HepG2 (cell line): ENCODE measurements at regions not wholly inside any gene's neighbourhood (a gene's known extent, or its start where the extent isn't known, plus 50 kb on each side); places are given as distances from the start of the nearest gene placed in this dataset.

ENCODE experiments used
- MEIS1 ChIP-seq: sonication (generic); formaldehyde crosslinking; IDR thresholded peaks from 2 replicates; pipeline ENCODE4 v1.9.0; 2021; ENCODE audit warnings: mild to moderate bottlenecking, missing genetic modification reagents, moderate library complexity, borderline replicate concordance
- POLR2A ChIP-seq, 2 experiments: IDR thresholded peaks; 2 replicates each; pipeline ENCODE4 v1.6.1; 2011; ENCODE audit warnings: low read depth in 2 of 2, low read length in 2 of 2, mild to moderate bottlenecking in 1 of 2, moderate library complexity in 1 of 2; ENCODE audit not compliant: insufficient read depth in 1 of 2
- SNAPC2 ChIP-seq: sonication (generic); formaldehyde crosslinking; IDR thresholded peaks from 2 replicates; pipeline ENCODE4 v1.8.1; 2022; ENCODE audit warnings: mild to moderate bottlenecking, missing genetic modification reagents
- SP2 ChIP-seq: sonication (generic); formaldehyde crosslinking; IDR thresholded peaks from 2 replicates; pipeline ENCODE4 v1.5.1; 2020; ENCODE audit warnings: mild to moderate bottlenecking, missing genetic modification reagents
- SRF ChIP-seq: IDR thresholded peaks from 2 replicates; pipeline ENCODE4 v1.6.1; 2011; ENCODE audit warnings: mild to moderate bottlenecking, low read depth, low read length, moderate library complexity
- ZNF331 ChIP-seq: sonication (generic); formaldehyde crosslinking; IDR thresholded peaks from 2 replicates; pipeline ENCODE4 v1.4.0; 2020; ENCODE audit warnings: missing genetic modification reagents
- ZNF670 ChIP-seq: sonication (generic); formaldehyde crosslinking; IDR thresholded peaks from 2 replicates; pipeline ENCODE4 v1.8.0; 2022; ENCODE audit warnings: mild to moderate bottlenecking, missing genetic modification reagents, borderline replicate concordance
- ZNF777 ChIP-seq: sonication (generic); formaldehyde crosslinking; IDR thresholded peaks from 2 replicates; pipeline ENCODE4 v1.4.0; 2020; ENCODE audit warnings: missing genetic modification reagents
- TF ChIP-seq, protein P1 (sequence below): sonication (generic); formaldehyde crosslinking; IDR thresholded peaks from 2 replicates; pipeline ENCODE4 v1.5.0; 2020; ENCODE audit warnings: mild to moderate bottlenecking, missing genetic modification reagents, moderate library complexity
- TF ChIP-seq, protein P2 (sequence below): sonication (generic); formaldehyde crosslinking; IDR thresholded peaks from 2 replicates; pipeline ENCODE4 v1.9.0; 2022; ENCODE audit warnings: missing genetic modification reagents, mild to moderate bottlenecking, borderline replicate concordance
- TF ChIP-seq, protein P3 (sequence below): sonication (generic); formaldehyde crosslinking; IDR thresholded peaks from 2 replicates; pipeline ENCODE4 v1.4.0; 2020; ENCODE audit warnings: low read depth, missing genetic modification reagents

DNA sequence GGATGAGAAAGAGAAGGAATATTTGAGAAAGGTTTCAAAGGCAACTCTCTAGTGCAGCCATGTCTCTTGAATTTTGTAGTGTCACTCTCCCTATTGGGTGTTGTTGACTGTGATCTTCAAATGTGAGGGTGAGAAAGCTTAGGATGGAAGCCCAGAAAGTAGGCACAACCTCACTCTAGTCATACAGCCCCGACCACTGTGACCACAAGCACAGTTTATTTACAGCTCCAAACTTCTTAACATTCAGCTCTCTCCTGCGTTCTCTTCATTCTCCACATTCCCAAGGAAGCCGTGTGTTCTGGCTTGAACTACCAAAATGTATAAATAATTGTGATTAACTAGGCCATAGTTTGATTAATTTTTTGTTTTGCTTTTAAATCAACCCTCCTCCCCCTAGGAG is 542.9 kb downstream of the LRRC70 start:
- TF ChIP-seq MEIS1 (CRISPR knock-in tag): no peak
- no peak for TF ChIP-seq SP2 (CRISPR knock-in tag)
- TF ChIP-seq, protein P1, sequence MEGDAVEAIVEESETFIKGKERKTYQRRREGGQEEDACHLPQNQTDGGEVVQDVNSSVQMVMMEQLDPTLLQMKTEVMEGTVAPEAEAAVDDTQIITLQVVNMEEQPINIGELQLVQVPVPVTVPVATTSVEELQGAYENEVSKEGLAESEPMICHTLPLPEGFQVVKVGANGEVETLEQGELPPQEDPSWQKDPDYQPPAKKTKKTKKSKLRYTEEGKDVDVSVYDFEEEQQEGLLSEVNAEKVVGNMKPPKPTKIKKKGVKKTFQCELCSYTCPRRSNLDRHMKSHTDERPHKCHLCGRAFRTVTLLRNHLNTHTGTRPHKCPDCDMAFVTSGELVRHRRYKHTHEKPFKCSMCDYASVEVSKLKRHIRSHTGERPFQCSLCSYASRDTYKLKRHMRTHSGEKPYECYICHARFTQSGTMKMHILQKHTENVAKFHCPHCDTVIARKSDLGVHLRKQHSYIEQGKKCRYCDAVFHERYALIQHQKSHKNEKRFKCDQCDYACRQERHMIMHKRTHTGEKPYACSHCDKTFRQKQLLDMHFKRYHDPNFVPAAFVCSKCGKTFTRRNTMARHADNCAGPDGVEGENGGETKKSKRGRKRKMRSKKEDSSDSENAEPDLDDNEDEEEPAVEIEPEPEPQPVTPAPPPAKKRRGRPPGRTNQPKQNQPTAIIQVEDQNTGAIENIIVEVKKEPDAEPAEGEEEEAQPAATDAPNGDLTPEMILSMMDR: no peak
- no peak for TF ChIP-seq POLR2A (IDR thresholded peaks at IDR 0.05; ENCODE audit: insufficient read depth in 1 of 2, low read depth in 2 of 2, low read length in 2 of 2)
- TF ChIP-seq SNAPC2 (CRISPR knock-in tag): no peak
- TF ChIP-seq, protein P2, sequence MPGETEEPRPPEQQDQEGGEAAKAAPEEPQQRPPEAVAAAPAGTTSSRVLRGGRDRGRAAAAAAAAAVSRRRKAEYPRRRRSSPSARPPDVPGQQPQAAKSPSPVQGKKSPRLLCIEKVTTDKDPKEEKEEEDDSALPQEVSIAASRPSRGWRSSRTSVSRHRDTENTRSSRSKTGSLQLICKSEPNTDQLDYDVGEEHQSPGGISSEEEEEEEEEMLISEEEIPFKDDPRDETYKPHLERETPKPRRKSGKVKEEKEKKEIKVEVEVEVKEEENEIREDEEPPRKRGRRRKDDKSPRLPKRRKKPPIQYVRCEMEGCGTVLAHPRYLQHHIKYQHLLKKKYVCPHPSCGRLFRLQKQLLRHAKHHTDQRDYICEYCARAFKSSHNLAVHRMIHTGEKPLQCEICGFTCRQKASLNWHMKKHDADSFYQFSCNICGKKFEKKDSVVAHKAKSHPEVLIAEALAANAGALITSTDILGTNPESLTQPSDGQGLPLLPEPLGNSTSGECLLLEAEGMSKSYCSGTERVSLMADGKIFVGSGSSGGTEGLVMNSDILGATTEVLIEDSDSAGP: no peak
- no peak for TF ChIP-seq ZNF331 (CRISPR knock-in tag)
- TF ChIP-seq SRF: no peak
- no peak for TF ChIP-seq ZNF670 (CRISPR knock-in tag)
- TF ChIP-seq, protein P3, sequence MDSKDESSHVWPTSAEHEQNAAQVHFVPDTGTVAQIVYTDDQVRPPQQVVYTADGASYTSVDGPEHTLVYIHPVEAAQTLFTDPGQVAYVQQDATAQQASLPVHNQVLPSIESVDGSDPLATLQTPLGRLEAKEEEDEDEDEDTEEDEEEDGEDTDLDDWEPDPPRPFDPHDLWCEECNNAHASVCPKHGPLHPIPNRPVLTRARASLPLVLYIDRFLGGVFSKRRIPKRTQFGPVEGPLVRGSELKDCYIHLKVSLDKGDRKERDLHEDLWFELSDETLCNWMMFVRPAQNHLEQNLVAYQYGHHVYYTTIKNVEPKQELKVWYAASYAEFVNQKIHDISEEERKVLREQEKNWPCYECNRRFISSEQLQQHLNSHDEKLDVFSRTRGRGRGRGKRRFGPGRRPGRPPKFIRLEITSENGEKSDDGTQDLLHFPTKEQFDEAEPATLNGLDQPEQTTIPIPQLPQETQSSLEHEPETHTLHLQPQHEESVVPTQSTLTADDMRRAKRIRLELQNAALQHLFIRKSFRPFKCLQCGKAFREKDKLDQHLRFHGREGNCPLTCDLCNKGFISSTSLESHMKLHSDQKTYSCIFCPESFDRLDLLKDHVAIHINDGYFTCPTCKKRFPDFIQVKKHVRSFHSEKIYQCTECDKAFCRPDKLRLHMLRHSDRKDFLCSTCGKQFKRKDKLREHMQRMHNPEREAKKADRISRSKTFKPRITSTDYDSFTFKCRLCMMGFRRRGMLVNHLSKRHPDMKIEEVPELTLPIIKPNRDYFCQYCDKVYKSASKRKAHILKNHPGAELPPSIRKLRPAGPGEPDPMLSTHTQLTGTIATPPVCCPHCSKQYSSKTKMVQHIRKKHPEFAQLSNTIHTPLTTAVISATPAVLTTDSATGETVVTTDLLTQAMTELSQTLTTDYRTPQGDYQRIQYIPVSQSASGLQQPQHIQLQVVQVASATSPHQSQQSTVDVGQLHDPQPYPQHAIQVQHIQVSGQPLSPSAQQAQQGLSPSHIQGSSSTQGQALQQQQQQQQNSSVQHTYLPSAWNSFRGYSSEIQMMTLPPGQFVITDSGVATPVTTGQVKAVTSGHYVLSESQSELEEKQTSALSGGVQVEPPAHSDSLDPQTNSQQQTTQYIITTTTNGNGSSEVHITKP (CRISPR knock-in tag): no peak
- TF ChIP-seq ZNF777 (CRISPR knock-in tag): no peak
